ENCODE measurements at regions not wholly inside any gene's neighbourhood (a gene's known extent, or its start where the extent isn't known, plus 50 kb on each side); places are given as distances from the start of the nearest gene placed in this dataset.

DNA sequence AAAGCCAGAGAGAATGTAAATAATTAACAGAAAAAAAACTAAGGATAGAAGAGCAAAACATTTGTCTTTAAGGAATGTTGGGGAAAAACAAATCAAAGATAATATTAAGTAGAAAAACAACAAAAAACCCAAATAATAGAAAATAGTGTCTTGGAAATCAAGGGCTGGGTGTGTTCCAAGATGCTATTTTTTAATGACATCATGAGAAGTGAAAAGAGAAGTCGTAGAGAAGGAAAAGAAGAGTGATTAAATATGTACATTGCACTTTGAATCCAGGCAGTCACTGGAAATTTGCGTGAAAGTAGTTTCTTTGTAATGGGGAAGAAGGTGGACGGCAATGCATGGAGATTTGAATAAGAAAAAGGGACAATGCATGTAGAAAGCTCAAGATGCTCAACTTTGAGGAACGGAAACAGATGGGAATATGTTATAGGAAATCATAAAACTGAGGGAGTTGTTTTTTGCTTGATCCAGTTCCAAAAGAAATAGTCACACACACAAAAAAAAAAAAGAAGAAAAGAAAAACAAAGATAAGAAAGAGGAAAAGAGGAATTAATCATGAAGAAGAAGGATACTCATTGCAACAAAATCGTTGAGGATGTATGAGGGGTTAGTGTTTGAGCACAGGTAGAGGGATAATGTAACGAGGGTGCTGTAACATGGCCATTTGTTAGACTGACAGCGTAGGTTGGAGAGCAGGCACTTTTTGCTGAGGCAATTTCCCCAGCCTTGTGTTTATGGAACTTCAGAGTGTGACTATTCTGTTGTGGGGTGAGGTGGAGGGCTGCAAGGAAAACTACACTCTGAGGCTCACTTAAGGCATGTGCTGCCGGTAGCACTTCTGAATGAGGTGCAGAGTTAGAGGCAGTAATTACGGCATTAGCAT lies 184.1 kb downstream of the CALCRL start:
- H3K4me1 Mint-ChIP-seq (ENCODE audit: low read depth, unreplicated experiment): no peaks in the 10 kb centered on the region
- no peaks in the 10 kb centered on the region for H3K9me3 Mint-ChIP-seq (ENCODE audit: unreplicated experiment)
- no peak overlapping the region for H3K4me3 ChIP-seq (ENCODE audit: insufficient read depth, low read depth, low read length)
- H3K27me3 ChIP-seq (ENCODE audit: insufficient read depth, low read length): no peaks in the 10 kb centered on the region
- H3K36me3 Mint-ChIP-seq (ENCODE audit: low read depth, unreplicated experiment): no peaks in the 10 kb centered on the region
- no peak for FAIRE-seq
- H3K4me3 Mint-ChIP-seq (ENCODE audit: unreplicated experiment): no peak overlapping the region
- no peaks in the 10 kb centered on the region for H3K79me2 ChIP-seq (ENCODE audit: insufficient read depth, low read length)
- H3K27me3 Mint-ChIP-seq (ENCODE audit: low read depth, unreplicated experiment): no peaks in the 10 kb centered on the region
- no peaks in the 10 kb centered on the region for H4K20me1 ChIP-seq (ENCODE audit: insufficient read depth, low read length)
- no peak for DNase-seq (ENCODE audit: low read depth)
- TF ChIP-seq, protein P1, sequence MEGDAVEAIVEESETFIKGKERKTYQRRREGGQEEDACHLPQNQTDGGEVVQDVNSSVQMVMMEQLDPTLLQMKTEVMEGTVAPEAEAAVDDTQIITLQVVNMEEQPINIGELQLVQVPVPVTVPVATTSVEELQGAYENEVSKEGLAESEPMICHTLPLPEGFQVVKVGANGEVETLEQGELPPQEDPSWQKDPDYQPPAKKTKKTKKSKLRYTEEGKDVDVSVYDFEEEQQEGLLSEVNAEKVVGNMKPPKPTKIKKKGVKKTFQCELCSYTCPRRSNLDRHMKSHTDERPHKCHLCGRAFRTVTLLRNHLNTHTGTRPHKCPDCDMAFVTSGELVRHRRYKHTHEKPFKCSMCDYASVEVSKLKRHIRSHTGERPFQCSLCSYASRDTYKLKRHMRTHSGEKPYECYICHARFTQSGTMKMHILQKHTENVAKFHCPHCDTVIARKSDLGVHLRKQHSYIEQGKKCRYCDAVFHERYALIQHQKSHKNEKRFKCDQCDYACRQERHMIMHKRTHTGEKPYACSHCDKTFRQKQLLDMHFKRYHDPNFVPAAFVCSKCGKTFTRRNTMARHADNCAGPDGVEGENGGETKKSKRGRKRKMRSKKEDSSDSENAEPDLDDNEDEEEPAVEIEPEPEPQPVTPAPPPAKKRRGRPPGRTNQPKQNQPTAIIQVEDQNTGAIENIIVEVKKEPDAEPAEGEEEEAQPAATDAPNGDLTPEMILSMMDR (IDR thresholded peaks at IDR 0.05; ENCODE audit: insufficient read depth, low read depth, low read length): no peak
- TF ChIP-seq EZH2 (IDR thresholded peaks at IDR 0.05; ENCODE audit: insufficient read depth, low read length): no peak
- H3K27ac ChIP-seq (ENCODE audit: low read depth, low read length): no peak overlapping the region
- no peak overlapping the region for H3K4me2 ChIP-seq (ENCODE audit: low read length)
- no peak overlapping the region for H2AFZ ChIP-seq (ENCODE audit: low read depth, low read length)
- H3K36me3 ChIP-seq (ENCODE audit: insufficient read depth, low read length): no peaks in the 10 kb centered on the region
- no peaks in the 10 kb centered on the region for H3K9me3 ChIP-seq (ENCODE audit: insufficient read depth, low read depth, low read length)
- no peak overlapping the region for H3K27ac Mint-ChIP-seq (ENCODE audit: unreplicated experiment)
- H3K9ac ChIP-seq (ENCODE audit: low read length): no peak overlapping the region
- H3K4me1 ChIP-seq (ENCODE audit: insufficient read depth, low read length): no peaks in the 10 kb centered on the region

DNA sequence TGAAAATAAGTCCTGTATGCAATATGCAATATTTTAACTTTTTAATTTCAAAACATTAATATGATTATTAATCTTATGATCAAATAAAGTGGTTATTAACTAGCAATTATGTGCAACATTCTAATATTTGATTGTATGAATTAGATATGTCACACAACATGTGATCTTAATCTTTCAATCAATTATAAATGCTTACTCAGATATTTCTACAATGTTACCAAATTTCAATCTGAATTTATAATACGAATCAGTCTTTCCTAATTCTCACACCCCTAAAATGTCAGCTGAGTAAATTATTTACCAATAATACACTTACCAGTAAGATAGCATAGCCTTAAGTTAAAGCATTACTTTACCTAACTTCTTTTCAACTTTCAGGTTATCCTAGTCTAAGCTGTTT lies 186.3 kb downstream of the CALCRL start:
- Mint-ChIP-seq H3K4me3 (ENCODE audit: unreplicated experiment) (no peak overlapping the region), H3K9me3 (ENCODE audit: unreplicated experiment) (no peaks in the 10 kb centered on the region), H3K27me3 (ENCODE audit: low read depth, unreplicated experiment) (no peaks in the 10 kb centered on the region), H3K27ac (ENCODE audit: unreplicated experiment) (no peak overlapping the region), H3K4me1 (ENCODE audit: low read depth, unreplicated experiment) (no peaks in the 10 kb centered on the region), H3K36me3 (ENCODE audit: low read depth, unreplicated experiment) (no peaks in the 10 kb centered on the region)
- Histone ChIP-seq H4K20me1 (ENCODE audit: insufficient read depth, low read length) (no peaks in the 10 kb centered on the region), H3K4me2 (ENCODE audit: low read length) (no peak overlapping the region), H3K4me3 (ENCODE audit: insufficient read depth, low read depth, low read length) (no peak overlapping the region), H3K9ac (ENCODE audit: low read length) (no peak overlapping the region), H3K9me3 (ENCODE audit: insufficient read depth, low read depth, low read length) (no peaks in the 10 kb centered on the region), H2AFZ (ENCODE audit: low read depth, low read length) (no peak overlapping the region), H3K4me1 (ENCODE audit: insufficient read depth, low read length) (no peaks in the 10 kb centered on the region), H3K79me2 (ENCODE audit: insufficient read depth, low read length) (no peaks in the 10 kb centered on the region), H3K27ac (ENCODE audit: low read depth, low read length) (no peak overlapping the region), H3K36me3 (ENCODE audit: insufficient read depth, low read length) (no peaks in the 10 kb centered on the region), H3K27me3 (ENCODE audit: insufficient read depth, low read length) (no peaks in the 10 kb centered on the region)
- TF ChIP-seq EZH2 (IDR thresholded peaks at IDR 0.05; ENCODE audit: insufficient read depth, low read length): no peak
- TF ChIP-seq, protein P1 (IDR thresholded peaks at IDR 0.05; ENCODE audit: insufficient read depth, low read depth, low read length): no peak
- no peak for DNase-seq (ENCODE audit: low read depth)
- no peak for FAIRE-seq

DNA sequence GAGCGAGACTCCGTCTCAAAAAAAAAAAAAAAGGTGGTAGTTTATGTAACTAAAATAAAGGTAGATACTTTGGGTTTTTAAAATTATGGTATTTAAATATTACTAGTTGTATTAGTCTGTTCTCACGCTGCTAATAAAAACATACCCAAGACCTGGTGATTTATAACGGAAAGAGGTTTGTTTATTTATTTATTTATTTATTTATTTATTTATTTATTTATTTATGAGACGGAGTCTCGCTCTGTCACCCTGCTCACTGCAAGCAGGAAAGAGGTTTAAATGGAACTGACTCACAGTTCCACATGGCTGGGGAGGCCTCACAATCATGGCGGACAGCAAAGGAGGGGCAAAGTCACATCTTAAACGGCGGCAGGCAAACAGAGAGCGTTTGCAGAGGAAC lies 196.0 kb downstream of the CALCRL start:
- no peaks in the 10 kb centered on the region for H3K79me2 ChIP-seq (ENCODE audit: insufficient read depth, low read length)
- no peak for DNase-seq (ENCODE audit: low read depth)
- H3K9me3 ChIP-seq (ENCODE audit: insufficient read depth, low read depth, low read length): no peaks in the 10 kb centered on the region
- Mint-ChIP-seq H3K27ac (ENCODE audit: unreplicated experiment) (no peak overlapping the region), H3K36me3 (ENCODE audit: low read depth, unreplicated experiment) (no peaks in the 10 kb centered on the region), H3K9me3 (ENCODE audit: unreplicated experiment) (no peaks in the 10 kb centered on the region), H3K27me3 (ENCODE audit: low read depth, unreplicated experiment) (no peaks in the 10 kb centered on the region), H3K4me3 (ENCODE audit: unreplicated experiment) (no peak overlapping the region), H3K4me1 (ENCODE audit: low read depth, unreplicated experiment) (peaks cover 4% of the 10 kb centered on the region)
- no peak for FAIRE-seq
- TF ChIP-seq, protein P1 (IDR thresholded peaks at IDR 0.05; ENCODE audit: insufficient read depth, low read depth, low read length): no peak
- TF ChIP-seq EZH2 (IDR thresholded peaks at IDR 0.05; ENCODE audit: insufficient read depth, low read length): no peak
- H3K4me3 ChIP-seq (ENCODE audit: insufficient read depth, low read depth, low read length): no peak overlapping the region
- H2AFZ ChIP-seq (ENCODE audit: low read depth, low read length): no peak overlapping the region
- H3K27me3 ChIP-seq (ENCODE audit: insufficient read depth, low read length): no peaks in the 10 kb centered on the region
- no peak overlapping the region for H3K27ac ChIP-seq (ENCODE audit: low read depth, low read length)
- no peak overlapping the region for H3K9ac ChIP-seq (ENCODE audit: low read length)
- no peaks in the 10 kb centered on the region for H3K4me1 ChIP-seq (ENCODE audit: insufficient read depth, low read length)
- H3K4me2 ChIP-seq (ENCODE audit: low read length): no peak overlapping the region
- H4K20me1 ChIP-seq (ENCODE audit: insufficient read depth, low read length): no peaks in the 10 kb centered on the region
- H3K36me3 ChIP-seq (ENCODE audit: insufficient read depth, low read length): no peaks in the 10 kb centered on the region
